ENCODE measurements at regions not wholly inside any gene's neighbourhood (a gene's known extent, or its start where the extent isn't known, plus 50 kb on each side); places are given as distances from the start of the nearest gene placed in this dataset.

DNA sequence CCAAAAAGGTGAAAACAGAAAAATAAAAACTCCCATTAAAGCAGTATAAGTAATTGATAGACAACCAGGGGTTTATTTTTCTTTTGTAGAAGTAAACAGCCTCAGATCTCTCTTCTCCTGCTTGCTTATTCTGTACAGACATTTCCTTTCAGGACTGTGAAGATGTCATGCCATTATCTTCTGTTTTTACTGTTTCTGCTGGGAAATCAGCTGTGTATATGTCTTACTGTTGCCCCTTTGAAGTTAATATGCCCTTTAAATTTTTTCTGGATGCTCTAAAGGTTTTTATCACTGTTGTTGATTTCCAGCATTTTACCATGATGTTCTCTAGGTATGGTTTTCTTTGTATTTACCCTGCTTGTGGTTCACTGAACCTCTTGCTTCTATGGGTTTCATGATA lies 199.5 kb downstream of the NXNL2 start:
- ATAC-seq (ENCODE audit: low read depth), result no peak
- no peaks in the 10 kb centered on the region for H3K9me3 ChIP-seq (ENCODE audit: severe bottlenecking)
- TF ChIP-seq, protein P1, sequence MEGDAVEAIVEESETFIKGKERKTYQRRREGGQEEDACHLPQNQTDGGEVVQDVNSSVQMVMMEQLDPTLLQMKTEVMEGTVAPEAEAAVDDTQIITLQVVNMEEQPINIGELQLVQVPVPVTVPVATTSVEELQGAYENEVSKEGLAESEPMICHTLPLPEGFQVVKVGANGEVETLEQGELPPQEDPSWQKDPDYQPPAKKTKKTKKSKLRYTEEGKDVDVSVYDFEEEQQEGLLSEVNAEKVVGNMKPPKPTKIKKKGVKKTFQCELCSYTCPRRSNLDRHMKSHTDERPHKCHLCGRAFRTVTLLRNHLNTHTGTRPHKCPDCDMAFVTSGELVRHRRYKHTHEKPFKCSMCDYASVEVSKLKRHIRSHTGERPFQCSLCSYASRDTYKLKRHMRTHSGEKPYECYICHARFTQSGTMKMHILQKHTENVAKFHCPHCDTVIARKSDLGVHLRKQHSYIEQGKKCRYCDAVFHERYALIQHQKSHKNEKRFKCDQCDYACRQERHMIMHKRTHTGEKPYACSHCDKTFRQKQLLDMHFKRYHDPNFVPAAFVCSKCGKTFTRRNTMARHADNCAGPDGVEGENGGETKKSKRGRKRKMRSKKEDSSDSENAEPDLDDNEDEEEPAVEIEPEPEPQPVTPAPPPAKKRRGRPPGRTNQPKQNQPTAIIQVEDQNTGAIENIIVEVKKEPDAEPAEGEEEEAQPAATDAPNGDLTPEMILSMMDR (IDR thresholded peaks at IDR 0.05; ENCODE audit: poor library complexity, severe bottlenecking), result no peak
- no peak overlapping the region for H3K4me3 ChIP-seq (ENCODE audit: severe bottlenecking)
- no peaks in the 10 kb centered on the region for H3K27me3 ChIP-seq (ENCODE audit: insufficient read depth, poor library complexity, severe bottlenecking)
- peak overlapping the region; percentile 16 for H3K27ac ChIP-seq (ENCODE audit: poor library complexity, severe bottlenecking)
- DNase-seq (ENCODE audit: low spot score), result no peak
- H3K36me3 ChIP-seq (ENCODE audit: low read depth), result no peaks in the 10 kb centered on the region
- H3K4me1 ChIP-seq (ENCODE audit: insufficient read depth, poor library complexity, severe bottlenecking), result peaks cover 10% of the 10 kb centered on the region

DNA sequence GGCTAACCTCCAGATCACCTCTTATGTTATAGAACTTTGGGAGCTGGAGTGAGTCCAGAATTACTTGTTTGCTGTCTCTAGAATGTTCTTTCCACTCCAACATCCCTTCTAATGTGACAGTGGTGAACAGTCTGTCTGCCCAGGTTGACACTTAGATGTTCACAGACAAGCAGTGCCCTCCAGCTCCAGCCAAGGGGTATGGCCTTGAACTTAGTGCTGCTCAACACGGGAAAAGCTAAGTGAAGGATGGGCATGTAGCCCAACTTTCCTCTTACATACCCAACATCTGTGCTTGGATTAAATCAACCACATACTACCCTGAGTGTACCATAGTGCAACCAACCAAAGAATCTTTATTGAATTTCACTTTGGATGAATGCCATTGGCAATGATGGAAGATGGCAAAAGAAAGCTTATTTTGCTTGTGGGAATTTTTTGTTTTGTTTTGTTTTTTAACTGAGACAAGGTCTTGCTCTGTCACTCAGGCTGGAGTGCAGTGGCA lies 201.2 kb downstream of the NXNL2 start:
- no peaks in the 10 kb centered on the region for H3K9me3 ChIP-seq (ENCODE audit: severe bottlenecking)
- no peaks in the 10 kb centered on the region for H3K27me3 ChIP-seq (ENCODE audit: insufficient read depth, poor library complexity, severe bottlenecking)
- ATAC-seq (ENCODE audit: low read depth) (no peak), DNase-seq (ENCODE audit: low spot score) (no peak)
- H3K4me3 ChIP-seq (ENCODE audit: severe bottlenecking), result no peak overlapping the region
- no peaks in the 10 kb centered on the region for H3K36me3 ChIP-seq (ENCODE audit: low read depth)
- no peak overlapping the region for H3K27ac ChIP-seq (ENCODE audit: poor library complexity, severe bottlenecking)
- TF ChIP-seq, protein P1 (IDR thresholded peaks at IDR 0.05; ENCODE audit: poor library complexity, severe bottlenecking), result no peak
- H3K4me1 ChIP-seq (ENCODE audit: insufficient read depth, poor library complexity, severe bottlenecking), result peaks cover 10% of the 10 kb centered on the region

DNA sequence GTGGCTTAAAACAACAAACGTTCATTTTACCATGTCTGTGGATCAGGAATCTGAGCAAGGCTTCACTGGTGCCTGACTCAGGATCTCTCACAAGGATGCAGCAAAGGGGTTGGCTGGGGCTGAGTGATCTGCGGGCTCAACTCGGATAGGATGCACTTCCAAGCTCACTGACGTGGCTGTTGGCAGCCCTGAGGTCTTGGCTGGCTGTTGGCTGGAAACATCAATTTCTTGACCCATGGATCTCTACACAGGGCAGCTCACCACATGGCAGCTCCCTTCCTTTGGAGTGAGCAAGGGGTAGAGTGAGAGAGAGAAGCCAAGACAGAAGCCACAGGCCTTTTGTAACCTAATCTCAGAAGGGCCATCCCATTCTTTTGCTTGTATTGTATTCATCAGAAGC lies 202.1 kb downstream of the NXNL2 start:
- Histone ChIP-seq H3K27ac (ENCODE audit: poor library complexity, severe bottlenecking) (no peak overlapping the region), H3K27me3 (ENCODE audit: insufficient read depth, poor library complexity, severe bottlenecking) (no peaks in the 10 kb centered on the region), H3K4me3 (ENCODE audit: severe bottlenecking) (no peak overlapping the region), H3K36me3 (ENCODE audit: low read depth) (no peaks in the 10 kb centered on the region), H3K9me3 (ENCODE audit: severe bottlenecking) (no peaks in the 10 kb centered on the region), H3K4me1 (ENCODE audit: insufficient read depth, poor library complexity, severe bottlenecking) (peaks cover 10% of the 10 kb centered on the region)
- DNase-seq (ENCODE audit: low spot score), result no peak
- TF ChIP-seq, protein P1 (IDR thresholded peaks at IDR 0.05; ENCODE audit: poor library complexity, severe bottlenecking), result no peak
- no peak for ATAC-seq (ENCODE audit: low read depth)

DNA sequence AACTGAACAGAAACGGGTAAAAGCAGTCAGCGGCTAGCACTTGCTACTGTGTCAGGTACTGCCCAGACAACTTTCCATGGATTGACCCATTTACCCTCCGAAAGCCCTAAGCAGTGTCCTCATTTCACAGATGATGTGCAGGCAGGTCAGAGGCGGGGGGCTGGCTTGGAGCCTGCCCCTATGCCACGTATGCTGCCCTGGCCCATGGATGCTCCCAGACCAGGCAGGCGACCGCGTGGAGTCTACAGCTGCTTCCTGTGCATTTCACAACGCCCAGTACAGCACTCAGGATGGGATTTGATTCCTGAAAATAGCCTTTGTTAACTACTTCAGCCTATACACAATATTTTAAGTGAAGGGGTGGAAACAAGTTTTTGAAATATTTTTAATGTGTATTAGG lies 202.9 kb downstream of the NXNL2 start:
- no peaks in the 10 kb centered on the region for H3K36me3 ChIP-seq (ENCODE audit: low read depth)
- no peak overlapping the region for H3K27ac ChIP-seq (ENCODE audit: poor library complexity, severe bottlenecking)
- TF ChIP-seq, protein P1 (IDR thresholded peaks at IDR 0.05; ENCODE audit: poor library complexity, severe bottlenecking), result no peak
- DNase-seq (ENCODE audit: low spot score), result no peak
- no peak for ATAC-seq (ENCODE audit: low read depth)
- no peaks in the 10 kb centered on the region for H3K9me3 ChIP-seq (ENCODE audit: severe bottlenecking)
- H3K27me3 ChIP-seq (ENCODE audit: insufficient read depth, poor library complexity, severe bottlenecking), result no peaks in the 10 kb centered on the region
- H3K4me1 ChIP-seq (ENCODE audit: insufficient read depth, poor library complexity, severe bottlenecking), result peaks cover 10% of the 10 kb centered on the region
- H3K4me3 ChIP-seq (ENCODE audit: severe bottlenecking), result no peak overlapping the region

DNA sequence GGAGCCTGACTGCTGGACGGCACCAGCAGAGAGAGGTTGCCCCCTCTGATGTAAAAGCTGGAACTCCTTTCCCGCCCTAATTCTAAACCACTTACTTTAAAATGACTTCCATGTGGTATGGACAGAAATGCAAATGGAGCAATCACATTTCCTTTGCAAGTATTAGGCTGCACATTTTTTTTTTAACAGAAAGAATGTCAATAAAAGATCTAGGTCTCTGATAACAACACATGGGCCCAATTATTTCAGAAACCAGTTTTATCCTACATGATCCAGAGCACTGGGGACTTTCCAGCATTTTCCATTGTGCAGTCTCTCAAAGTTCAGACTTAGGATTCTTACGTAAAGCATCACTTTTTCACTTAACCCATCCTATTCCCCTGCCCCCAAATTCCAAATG lies 203.7 kb downstream of the NXNL2 start:
- Histone ChIP-seq H3K9me3 (ENCODE audit: severe bottlenecking) (no peaks in the 10 kb centered on the region), H3K27ac (ENCODE audit: poor library complexity, severe bottlenecking) (no peak overlapping the region), H3K4me3 (ENCODE audit: severe bottlenecking) (no peak overlapping the region), H3K36me3 (ENCODE audit: low read depth) (no peaks in the 10 kb centered on the region), H3K27me3 (ENCODE audit: insufficient read depth, poor library complexity, severe bottlenecking) (no peaks in the 10 kb centered on the region), H3K4me1 (ENCODE audit: insufficient read depth, poor library complexity, severe bottlenecking) (peaks cover 9% of the 10 kb centered on the region)
- TF ChIP-seq, protein P1 (IDR thresholded peaks at IDR 0.05; ENCODE audit: poor library complexity, severe bottlenecking), result no peak
- ATAC-seq (ENCODE audit: low read depth), result no peak
- DNase-seq (ENCODE audit: low spot score), result no peak

Data from RWPE2 (cell line).